Adrenal gland (tissue), 9 donors: ENCODE measurements at regions not wholly inside any gene's neighbourhood (a gene's known extent, or its start where the extent isn't known, plus 50 kb on each side); places are given as distances from the start of the nearest gene placed in this dataset.

Experiments used
- DNase-seq, 7 donors: peaks; one replicate each; pipeline ENCODE4 v3.0.0-alpha.2; 2019 to 2020
- H3K27ac ChIP-seq, 5 donors: fragments of 200-600 bp; sonication (generic) in 4 of 5; 1 replicate in 3 of 5; 2 replicates in 2 of 5; pipeline versions ENCODE4 v1.5.1 to v1.8.0; 2016 to 2020; ENCODE audit warnings: mild to moderate bottlenecking in 1 of 5
- H3K27me3 ChIP-seq: fragments of 200-600 bp; 2 replicates; pipeline ENCODE4 v1.8.0; 2021
- H3K36me3 ChIP-seq, 2 donors: fragments of 200-600 bp; replicated peaks in 1 of 2; 1 replicate in 1 of 2; 2 replicates in 1 of 2; pipeline versions ENCODE4 v1.5.1 to v1.8.0; 2018 to 2022
- H3K4me1 ChIP-seq, 2 donors: fragments of 200-600 bp; replicated peaks in 1 of 2; 1 replicate in 1 of 2; 2 replicates in 1 of 2; pipeline versions ENCODE4 v1.5.1 to v1.8.0; 2018 to 2021
- H3K4me3 ChIP-seq, 4 donors: fragments of 200-600 bp; sonication (generic) in 3 of 4; one replicate each; pipeline ENCODE4 v1.5.1; 2016 to 2018
- H3K9me3 ChIP-seq, 3 donors: fragments of 200-600 bp; sonication (generic) in 1 of 3; replicated peaks in 1 of 3; 1 replicate in 2 of 3; 2 replicates in 1 of 3; pipeline versions ENCODE4 v1.5.1 to v1.8.0; 2016 to 2021
- CTCF ChIP-seq, 6 experiments: fragments of 450-650 bp in 4 of 6; fragments of 200-600 bp in 2 of 6; sonication (generic) in 1 of 6; IDR thresholded peaks; 1 replicate in 5 of 6; 2 replicates in 1 of 6; pipeline versions ENCODE4 v1.5.1 to v1.8.0; 2016 to 2021; ENCODE audit warnings: antibody characterized with exemption in 6 of 6, mild to moderate bottlenecking in 2 of 6, moderate library complexity in 1 of 6
- POLR2A ChIP-seq, 2 donors: fragments of 450-650 bp; IDR thresholded peaks; one replicate each; pipeline ENCODE4 v1.6.1; 2017; ENCODE audit warnings: antibody characterized with exemption in 2 of 2, mild to moderate bottlenecking in 2 of 2, moderate library complexity in 1 of 2
- WGBS, 4 donors: extraction: QIAGEN DNeasy Blood & Tissue Kit in 2 of 4; methylation state at CpG; one replicate each; pipeline versions ENCODE4 v1.1.5 to v1.1.7; 2013 to 2017; 5-methylcytosine and 5-hydroxymethylcytosine counted together
- intact Hi-C, 2 donors: fragments of 100-400 bp; cut with DNase I; formaldehyde crosslinking; loops; one replicate each; pipeline versions ENCODE4 v1.14.1 to v1.15.0; 2022 to 2023
- donor health status: healthy with polysubstance abuse.
- donor health status: Bipolar disorder and iron deficiency.
- donor health status: DM: yes; HTN: yes; CAD: no.
- donor health status: DM: no; HTN: no; CAD: no.
- donor health status: DM: no; HTN: no; CAD: no.

GRCh38 chr21:39080366-39080765 is 102.9 kb downstream of the PSMG1 start:
- Histone ChIP-seq H3K4me3 (no peak overlapping the region), H3K36me3 (no peaks in the 10 kb centered on the region), H3K27me3 (no peaks in the 10 kb centered on the region), H3K27ac (no peak overlapping the region), H3K9me3 (no peaks in the 10 kb centered on the region), H3K4me1 (no peaks in the 10 kb centered on the region)
- intact Hi-C loops: no loop called here
- TF ChIP-seq POLR2A (IDR thresholded peaks at IDR 0.05): no peak
- no peak for TF ChIP-seq CTCF (IDR thresholded peaks at IDR 0.05)
- WGBS, 4 donors: 77 to 90% (median 82%) methylated on average over 5 of the region's 5 CpGs
- no peak for DNase-seq

- Histone ChIP-seq H3K27ac (peak overlapping the region in 1 of 5 donors; percentile 40), H3K4me3 (no peak overlapping the region), H3K27me3 (no peaks in the 10 kb centered on the region), H3K9me3 (no peaks in the 10 kb centered on the region), H3K4me1 (no peaks in the 10 kb centered on the region), H3K36me3 (no peaks in the 10 kb centered on the region)
- 62 to 71% (median 66%) methylated on average over 15 of the region's 15 CpGs for WGBS, 4 donors
- TF ChIP-seq POLR2A (IDR thresholded peaks at IDR 0.05): no peak
- no peak for TF ChIP-seq CTCF (IDR thresholded peaks at IDR 0.05)
- intact Hi-C loops: no loop called here
- DNase-seq: peak; percentile 52 to 88 (median 77)
Measured at GRCh38 chr21:39079617-39080016, 103.6 kb downstream of the PSMG1 start.

GRCh38 chr21:39078322-39079065 is 104.8 kb downstream of the PSMG1 start:
- no peaks in the 10 kb centered on the region for H3K36me3 ChIP-seq
- H3K27me3 ChIP-seq: no peaks in the 10 kb centered on the region
- H3K4me3 ChIP-seq: no peak overlapping the region
- H3K27ac ChIP-seq: peak overlapping the region in 1 of 5 donors; percentile 70
- DNase-seq: no peak
- H3K4me1 ChIP-seq: no peaks in the 10 kb centered on the region
- no peaks in the 10 kb centered on the region for H3K9me3 ChIP-seq
- TF ChIP-seq CTCF (IDR thresholded peaks at IDR 0.05) (no peak), POLR2A (IDR thresholded peaks at IDR 0.05) (no peak)
- intact Hi-C loops: no loop called here
- 75 to 88% (median 83%) methylated on average over 5 of the region's 5 CpGs for WGBS, 4 donors

GRCh38 chr21:39077876-39078275 is 105.4 kb downstream of the PSMG1 start:
- Histone ChIP-seq H3K27ac (peak overlapping the region in 1 of 5 donors; percentile 24), H3K27me3 (no peaks in the 10 kb centered on the region), H3K9me3 (no peaks in the 10 kb centered on the region), H3K36me3 (no peaks in the 10 kb centered on the region), H3K4me3 (no peak overlapping the region), H3K4me1 (no peaks in the 10 kb centered on the region)
- 31 to 67% (median 60%) methylated on average over 3 of the region's 3 CpGs for WGBS, 4 donors
- intact Hi-C loops: no loop called here
- TF ChIP-seq CTCF (IDR thresholded peaks at IDR 0.05) (no peak), POLR2A (IDR thresholded peaks at IDR 0.05) (no peak)
- DNase-seq: no peak
